ENCODE measurements at regions not wholly inside any gene's neighbourhood (a gene's known extent, or its start where the extent isn't known, plus 50 kb on each side); places are given as distances from the start of the nearest gene placed in this dataset.

DNA sequence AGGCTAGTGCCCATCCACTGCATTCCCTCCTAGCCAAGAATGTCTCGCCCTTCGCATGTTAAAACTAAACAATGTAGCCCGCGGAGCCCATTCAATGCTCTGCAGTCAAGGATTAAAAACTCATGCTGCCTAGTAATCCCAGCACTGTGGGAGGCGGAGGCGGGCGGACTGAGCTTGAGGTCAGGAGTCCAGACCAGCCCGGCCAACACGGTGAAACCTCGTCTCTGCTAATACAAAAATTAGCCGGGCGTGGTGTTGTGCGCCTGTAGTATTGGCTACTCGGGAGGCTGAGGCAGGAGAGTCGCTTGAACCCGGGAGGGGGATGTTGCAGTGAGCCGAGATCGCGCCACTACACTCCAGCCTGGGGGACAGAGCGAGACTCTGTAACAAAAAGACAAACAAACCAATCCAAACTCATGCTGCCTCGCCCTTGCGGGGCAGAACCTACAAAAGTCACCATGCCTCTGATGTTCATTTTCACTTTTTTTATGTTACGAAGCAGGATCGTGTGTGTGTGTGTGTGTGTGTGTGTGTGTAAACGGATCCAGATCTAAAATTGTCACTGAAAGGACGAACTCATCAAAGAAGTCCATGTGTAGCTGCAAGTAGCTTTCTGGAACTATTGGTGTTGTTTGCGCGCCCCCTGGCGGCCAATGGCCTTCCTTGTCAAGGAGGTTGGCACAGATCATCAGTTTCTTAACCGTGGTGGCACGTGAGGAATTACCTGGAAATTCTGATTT, 54.8 kb upstream of the SPESP1 start (continued):
- TF ChIP-seq, protein P1, sequence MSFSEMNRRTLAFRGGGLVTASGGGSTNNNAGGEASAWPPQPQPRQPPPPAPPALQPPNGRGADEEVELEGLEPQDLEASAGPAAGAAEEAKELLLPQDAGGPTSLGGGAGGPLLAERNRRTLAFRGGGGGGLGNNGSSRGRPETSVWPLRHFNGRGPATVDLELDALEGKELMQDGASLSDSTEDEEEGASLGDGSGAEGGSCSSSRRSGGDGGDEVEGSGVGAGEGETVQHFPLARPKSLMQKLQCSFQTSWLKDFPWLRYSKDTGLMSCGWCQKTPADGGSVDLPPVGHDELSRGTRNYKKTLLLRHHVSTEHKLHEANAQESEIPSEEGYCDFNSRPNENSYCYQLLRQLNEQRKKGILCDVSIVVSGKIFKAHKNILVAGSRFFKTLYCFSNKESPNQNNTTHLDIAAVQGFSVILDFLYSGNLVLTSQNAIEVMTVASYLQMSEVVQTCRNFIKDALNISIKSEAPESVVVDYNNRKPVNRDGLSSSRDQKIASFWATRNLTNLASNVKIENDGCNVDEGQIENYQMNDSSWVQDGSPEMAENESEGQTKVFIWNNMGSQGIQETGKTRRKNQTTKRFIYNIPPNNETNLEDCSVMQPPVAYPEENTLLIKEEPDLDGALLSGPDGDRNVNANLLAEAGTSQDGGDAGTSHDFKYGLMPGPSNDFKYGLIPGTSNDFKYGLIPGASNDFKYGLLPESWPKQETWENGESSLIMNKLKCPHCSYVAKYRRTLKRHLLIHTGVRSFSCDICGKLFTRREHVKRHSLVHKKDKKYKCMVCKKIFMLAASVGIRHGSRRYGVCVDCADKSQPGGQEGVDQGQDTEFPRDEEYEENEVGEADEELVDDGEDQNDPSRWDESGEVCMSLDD (CRISPR knock-in tag; IDR thresholded peaks at IDR 0.05; ENCODE audit: borderline replicate concordance) = no peak
- TF ChIP-seq MTA1 (CRISPR knock-in tag; IDR thresholded peaks at IDR 0.05; ENCODE audit: borderline replicate concordance) (no peak), ZNF713 (CRISPR knock-in tag; IDR thresholded peaks at IDR 0.05) (no peak), CHD4 (IDR thresholded peaks at IDR 0.05; ENCODE audit: borderline replicate concordance, low read length) (no peak), NFIB (CRISPR knock-in tag; IDR thresholded peaks at IDR 0.05; ENCODE audit: borderline replicate concordance) (no peak)

DNA sequence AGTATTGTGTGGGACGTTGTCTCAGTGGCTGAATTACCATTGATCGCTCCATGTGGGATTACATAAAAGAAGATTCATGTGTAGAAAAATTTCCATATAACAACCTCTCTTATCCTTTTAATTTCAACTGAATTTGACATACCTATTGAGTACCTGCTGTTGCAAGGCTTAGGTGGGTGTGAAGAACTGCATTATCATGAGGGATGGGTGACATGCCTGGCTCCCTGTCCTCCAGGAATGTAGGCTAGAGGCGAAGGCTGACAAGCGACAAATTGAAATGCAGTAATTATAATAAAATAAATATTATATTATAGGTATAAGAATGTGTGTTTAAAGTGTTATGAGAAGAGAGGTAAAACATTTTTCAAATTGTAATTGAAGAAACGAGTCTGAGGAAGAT, 52.7 kb upstream of the SPESP1 start:
- WGBS (ENCODE audit: low lambda C conversion rate) = 2% methylated on average over 5 of the region's 5 CpGs
- ChIA-PET POLR2A (no interaction called here), CTCF (ENCODE audit: low intra/inter-chr PET ratio, low total read pairs) (no interaction called here)
- Histone ChIP-seq H3K4me2 (ENCODE audit: low read depth, low read length) (no peak overlapping the region), H4K20me1 (ENCODE audit: insufficient read depth, low read length) (no peaks in the 10 kb centered on the region), H3K4me3 (replicated peaks in 1 of 3; ENCODE audit: insufficient read depth in 1 of 3, low read depth in 2 of 3, low read length in 3 of 3) (no peak overlapping the region), H3K36me3 (replicated peaks in 1 of 2; ENCODE audit: control insufficient read depth in 1 of 2, insufficient read depth in 2 of 2, low read length in 2 of 2) (no peaks in the 10 kb centered on the region), H3K27me3 (ENCODE audit: control insufficient read depth in 1 of 2, insufficient read depth in 2 of 2, low read length in 2 of 2) (peaks cover 0 to 16% of the 10 kb centered on the region in 2 experiments), H3K79me2 (ENCODE audit: insufficient read depth, low read length) (no peaks in the 10 kb centered on the region), H3K9me3 (ENCODE audit: low read length) (no peaks in the 10 kb centered on the region), H3K27ac (ENCODE audit: extremely low read length, insufficient read depth, low read length) (no peak overlapping the region), H3K9ac (ENCODE audit: insufficient read depth, low read depth, low read length) (no peak overlapping the region), H3K4me1 (ENCODE audit: insufficient read depth, low read length) (peaks cover 12% of the 10 kb centered on the region), H2AFZ (ENCODE audit: low read length) (no peak overlapping the region)
- BruUV-seq (replicated peaks) = no TSS peak
- in situ Hi-C loops (cut with HindIII; ENCODE audit: extremely low pct_ligation_motif_present, low pct_unique_long_range_greater_than_20kb) (loop anchor here (5.0 kb wide), 3 partner anchors 95 to 320 kb away; no protein-coding TSS in a partner anchor), intact Hi-C loops (cut with micrococcal nuclease; ENCODE audit: unreplicated experiment) (loop anchor here (5.0 kb wide), 1 partner anchor 55 kb away; the partner anchor contains the start of gene ANP32A)
- FAIRE-seq (no peak), DNase-seq (ENCODE audit: low spot score) (no peak), ATAC-seq (no peak)
- TF ChIP-seq, protein P2, sequence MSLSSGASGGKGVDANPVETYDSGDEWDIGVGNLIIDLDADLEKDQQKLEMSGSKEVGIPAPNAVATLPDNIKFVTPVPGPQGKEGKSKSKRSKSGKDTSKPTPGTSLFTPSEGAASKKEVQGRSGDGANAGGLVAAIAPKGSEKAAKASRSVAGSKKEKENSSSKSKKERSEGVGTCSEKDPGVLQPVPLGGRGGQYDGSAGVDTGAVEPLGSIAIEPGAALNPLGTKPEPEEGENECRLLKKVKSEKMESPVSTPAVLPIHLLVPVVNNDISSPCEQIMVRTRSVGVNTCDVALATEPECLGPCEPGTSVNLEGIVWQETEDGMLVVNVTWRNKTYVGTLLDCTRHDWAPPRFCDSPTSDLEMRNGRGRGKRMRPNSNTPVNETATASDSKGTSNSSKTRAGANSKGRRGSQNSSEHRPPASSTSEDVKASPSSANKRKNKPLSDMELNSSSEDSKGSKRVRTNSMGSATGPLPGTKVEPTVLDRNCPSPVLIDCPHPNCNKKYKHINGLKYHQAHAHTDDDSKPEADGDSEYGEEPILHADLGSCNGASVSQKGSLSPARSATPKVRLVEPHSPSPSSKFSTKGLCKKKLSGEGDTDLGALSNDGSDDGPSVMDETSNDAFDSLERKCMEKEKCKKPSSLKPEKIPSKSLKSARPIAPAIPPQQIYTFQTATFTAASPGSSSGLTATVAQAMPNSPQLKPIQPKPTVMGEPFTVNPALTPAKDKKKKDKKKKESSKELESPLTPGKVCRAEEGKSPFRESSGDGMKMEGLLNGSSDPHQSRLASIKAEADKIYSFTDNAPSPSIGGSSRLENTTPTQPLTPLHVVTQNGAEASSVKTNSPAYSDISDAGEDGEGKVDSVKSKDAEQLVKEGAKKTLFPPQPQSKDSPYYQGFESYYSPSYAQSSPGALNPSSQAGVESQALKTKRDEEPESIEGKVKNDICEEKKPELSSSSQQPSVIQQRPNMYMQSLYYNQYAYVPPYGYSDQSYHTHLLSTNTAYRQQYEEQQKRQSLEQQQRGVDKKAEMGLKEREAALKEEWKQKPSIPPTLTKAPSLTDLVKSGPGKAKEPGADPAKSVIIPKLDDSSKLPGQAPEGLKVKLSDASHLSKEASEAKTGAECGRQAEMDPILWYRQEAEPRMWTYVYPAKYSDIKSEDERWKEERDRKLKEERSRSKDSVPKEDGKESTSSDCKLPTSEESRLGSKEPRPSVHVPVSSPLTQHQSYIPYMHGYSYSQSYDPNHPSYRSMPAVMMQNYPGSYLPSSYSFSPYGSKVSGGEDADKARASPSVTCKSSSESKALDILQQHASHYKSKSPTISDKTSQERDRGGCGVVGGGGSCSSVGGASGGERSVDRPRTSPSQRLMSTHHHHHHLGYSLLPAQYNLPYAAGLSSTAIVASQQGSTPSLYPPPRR (CRISPR knock-in tag; IDR thresholded peaks at IDR 0.05; ENCODE audit: borderline replicate concordance) = no peak
- TF ChIP-seq KAT7 (CRISPR knock-in tag; IDR thresholded peaks at IDR 0.05; ENCODE audit: borderline replicate concordance) (no peak), NFE2 (CRISPR knock-in tag; IDR thresholded peaks at IDR 0.05) (no peak), HMG20A (CRISPR knock-in tag; IDR thresholded peaks at IDR 0.05; ENCODE audit: borderline replicate concordance) (no peak), ZNF207 (IDR thresholded peaks at IDR 0.05; ENCODE audit: borderline replicate concordance) (no peak), MYC (CRISPR knock-in tag; IDR thresholded peaks at IDR 0.05; ENCODE audit: borderline replicate concordance) (no peak), MZF1 (CRISPR knock-in tag; IDR thresholded peaks at IDR 0.05; ENCODE audit: borderline replicate concordance) (no peak), KDM2A (CRISPR knock-in tag; IDR thresholded peaks at IDR 0.05; ENCODE audit: borderline replicate concordance, low read depth) (no peak), YEATS2 (CRISPR knock-in tag; IDR thresholded peaks at IDR 0.05; ENCODE audit: borderline replicate concordance) (no peak)
- TF ChIP-seq, protein P3, sequence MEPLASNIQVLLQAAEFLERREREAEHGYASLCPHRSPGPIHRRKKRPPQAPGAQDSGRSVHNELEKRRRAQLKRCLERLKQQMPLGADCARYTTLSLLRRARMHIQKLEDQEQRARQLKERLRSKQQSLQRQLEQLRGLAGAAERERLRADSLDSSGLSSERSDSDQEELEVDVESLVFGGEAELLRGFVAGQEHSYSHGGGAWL (CRISPR knock-in tag; IDR thresholded peaks at IDR 0.05) = no peak
